Skeletal muscle tissue (tissue), 3 donors: ENCODE measurements at regions not wholly inside any gene's neighbourhood (a gene's known extent, or its start where the extent isn't known, plus 50 kb on each side); places are given as distances from the start of the nearest gene placed in this dataset.
"Not testable (repeated sequence)": the region's sequence is repeated elsewhere in the genome, so short reads cannot be mapped to it uniquely, and the experiment has no call there.

Experiments
- H3K27ac ChIP-seq: one replicate; pipeline ENCODE4 v1.7.0; 2013; ENCODE audit warnings: mild to moderate bottlenecking, low read depth, low read length, inconsistent platforms
- H3K27me3 ChIP-seq, 3 donors: one replicate each; pipeline ENCODE4 v1.7.0; 2013; ENCODE audit warnings: low read length in 3 of 3; ENCODE audit not compliant: control insufficient read depth in 3 of 3, insufficient read depth in 3 of 3
- H3K36me3 ChIP-seq, 3 donors: one replicate each; pipeline ENCODE4 v1.7.0; 2013; ENCODE audit warnings: low read length in 3 of 3; ENCODE audit not compliant: control insufficient read depth in 3 of 3, insufficient read depth in 3 of 3
- H3K4me1 ChIP-seq, 3 donors: one replicate each; pipeline ENCODE4 v1.7.0; 2013; ENCODE audit warnings: low read length in 3 of 3, mild to moderate bottlenecking in 3 of 3; ENCODE audit not compliant: control insufficient read depth in 3 of 3, insufficient read depth in 3 of 3
- H3K4me3 ChIP-seq, 3 donors: one replicate each; pipeline ENCODE4 v1.7.0; 2013; ENCODE audit warnings: low read length in 3 of 3
- H3K9ac ChIP-seq, 3 donors: one replicate each; pipeline ENCODE4 v1.7.0; 2013; ENCODE audit warnings: low read length in 3 of 3, mild to moderate bottlenecking in 3 of 3, moderate library complexity in 2 of 3, low read depth in 1 of 3
- H3K9me3 ChIP-seq, 3 donors: one replicate each; pipeline ENCODE4 v1.7.0; 2013; ENCODE audit warnings: low read length in 3 of 3; ENCODE audit not compliant: control insufficient read depth in 3 of 3
- donor health status: Osteomylitis.

- Histone ChIP-seq H3K4me1 (no peaks in the 10 kb centered on the region), H3K27me3 (no peaks in the 10 kb centered on the region), H3K4me3 (no peak overlapping the region), H3K36me3 (no peaks in the 10 kb centered on the region), H3K9me3 (no peaks in the 10 kb centered on the region), H3K27ac (no peak overlapping the region), H3K9ac (no peak overlapping the region)
Observed at GRCh38 chr6:140203661-140204147, 829.3 kb upstream of the CITED2 start.

DNA sequence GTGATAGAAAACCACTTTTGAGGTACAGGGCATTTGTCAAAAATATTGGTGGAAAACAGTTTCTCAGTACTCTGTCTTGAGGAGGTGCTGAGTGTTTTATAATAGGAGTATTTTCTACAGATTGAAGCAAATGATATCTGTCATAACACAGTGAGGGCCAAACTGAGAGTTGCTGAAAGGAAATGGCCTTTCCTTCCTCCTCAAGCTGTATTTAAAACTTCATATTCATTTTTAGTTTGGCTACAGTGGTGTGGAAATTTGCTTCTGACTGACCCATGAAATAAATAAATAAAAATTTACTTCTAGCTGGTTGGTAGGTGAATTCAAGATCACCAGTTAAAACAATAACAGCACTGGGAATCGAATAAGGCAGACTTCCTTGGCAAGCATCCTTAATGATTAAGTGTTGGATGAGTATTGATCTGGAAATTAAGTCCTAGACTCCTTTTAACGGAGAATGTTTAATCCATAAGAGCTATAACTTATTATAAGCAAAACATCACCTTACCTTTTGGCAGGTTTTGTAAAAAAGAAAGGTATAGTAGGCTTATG, 828.6 kb upstream of the CITED2 start:
- Histone ChIP-seq H3K27me3 (no peaks in the 10 kb centered on the region), H3K4me3 (no peak overlapping the region), H3K9me3 (no peaks in the 10 kb centered on the region), H3K9ac (no peak overlapping the region), H3K36me3 (no peaks in the 10 kb centered on the region), H3K27ac (no peak overlapping the region), H3K4me1 (no peaks in the 10 kb centered on the region)

GRCh38 chr6:140201787-140202458, 827.5 kb upstream of the CITED2 start:
- no peaks in the 10 kb centered on the region for H3K27me3 ChIP-seq
- no peak overlapping the region for H3K4me3 ChIP-seq
- H3K9me3 ChIP-seq: peaks cover 0 to 2% (median 0%) of the 10 kb centered on the region in 3 donors
- H3K4me1 ChIP-seq: no peaks in the 10 kb centered on the region
- no peaks in the 10 kb centered on the region for H3K36me3 ChIP-seq
- no peak overlapping the region for H3K27ac ChIP-seq
- H3K9ac ChIP-seq: no peak overlapping the region

GRCh38 chr6:140193269-140193668, 818.8 kb upstream of the CITED2 start:
- H3K4me3 ChIP-seq: no peak overlapping the region
- H3K4me1 ChIP-seq: no peaks in the 10 kb centered on the region
- no peaks in the 10 kb centered on the region for H3K36me3 ChIP-seq
- H3K27ac ChIP-seq: no peak overlapping the region
- no peaks in the 10 kb centered on the region for H3K27me3 ChIP-seq
- no peak overlapping the region for H3K9ac ChIP-seq
- H3K9me3 ChIP-seq: peaks cover 0 to 6% (median 4%) of the 10 kb centered on the region in 3 donors

DNA sequence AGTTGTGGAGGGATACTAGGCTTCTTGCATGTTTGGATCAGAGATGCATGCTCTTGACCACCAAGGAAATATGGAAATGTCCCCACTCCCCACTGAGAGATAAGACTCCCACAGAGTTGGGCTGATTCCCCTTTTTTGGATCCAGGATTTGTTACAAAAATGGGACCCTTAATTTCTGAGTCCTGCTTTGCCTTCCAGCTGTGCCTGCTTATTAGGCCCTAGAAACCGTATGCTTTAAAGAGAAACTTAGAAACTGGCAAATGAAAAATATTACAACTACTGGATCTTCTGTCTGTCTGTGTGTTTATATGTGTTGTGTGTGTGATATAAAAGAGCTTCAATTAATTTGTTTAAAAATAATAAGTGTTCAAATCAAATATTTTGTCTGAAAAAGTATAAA, 817.6 kb upstream of the CITED2 start:
- peaks cover 0 to 6% (median 3%) of the 10 kb centered on the region in 3 donors for H3K9me3 ChIP-seq
- H3K4me1 ChIP-seq: no peaks in the 10 kb centered on the region
- no peak overlapping the region for H3K9ac ChIP-seq
- no peaks in the 10 kb centered on the region for H3K27me3 ChIP-seq
- H3K27ac ChIP-seq: no peak overlapping the region
- H3K36me3 ChIP-seq: no peaks in the 10 kb centered on the region
- no peak overlapping the region for H3K4me3 ChIP-seq

GRCh38 chr6:140189263-140189662, 814.8 kb upstream of the CITED2 start:
- not testable (repeated sequence) for H3K27me3 ChIP-seq, H3K27ac ChIP-seq, H3K4me1 ChIP-seq, H3K4me3 ChIP-seq, H3K9me3 ChIP-seq, H3K9ac ChIP-seq, H3K36me3 ChIP-seq

DNA sequence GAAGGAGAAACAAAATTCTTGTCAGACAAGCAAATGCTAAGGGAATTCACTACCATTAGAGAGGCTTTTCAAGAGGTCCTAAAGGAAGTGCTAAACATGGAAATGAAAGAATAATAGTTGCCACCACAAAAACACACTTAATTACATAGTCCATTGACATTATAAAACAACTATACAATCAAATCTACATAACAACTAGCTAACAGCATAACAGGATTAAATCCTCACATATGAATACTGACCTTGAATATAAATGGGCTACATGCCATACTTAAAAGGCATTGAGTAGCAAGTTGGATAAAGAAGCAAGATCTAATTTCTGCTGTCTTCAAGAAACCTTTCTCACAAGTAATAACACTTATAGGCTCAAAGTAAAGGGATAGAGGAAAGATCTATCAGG, 811.5 kb upstream of the CITED2 start:
- no peaks in the 10 kb centered on the region for H3K36me3 ChIP-seq
- H3K4me3 ChIP-seq: no peak overlapping the region
- H3K27me3 ChIP-seq: no peaks in the 10 kb centered on the region
- no peaks in the 10 kb centered on the region for H3K9me3 ChIP-seq
- no peak overlapping the region for H3K27ac ChIP-seq
- H3K4me1 ChIP-seq: no peaks in the 10 kb centered on the region
- H3K9ac ChIP-seq: no peak overlapping the region

DNA sequence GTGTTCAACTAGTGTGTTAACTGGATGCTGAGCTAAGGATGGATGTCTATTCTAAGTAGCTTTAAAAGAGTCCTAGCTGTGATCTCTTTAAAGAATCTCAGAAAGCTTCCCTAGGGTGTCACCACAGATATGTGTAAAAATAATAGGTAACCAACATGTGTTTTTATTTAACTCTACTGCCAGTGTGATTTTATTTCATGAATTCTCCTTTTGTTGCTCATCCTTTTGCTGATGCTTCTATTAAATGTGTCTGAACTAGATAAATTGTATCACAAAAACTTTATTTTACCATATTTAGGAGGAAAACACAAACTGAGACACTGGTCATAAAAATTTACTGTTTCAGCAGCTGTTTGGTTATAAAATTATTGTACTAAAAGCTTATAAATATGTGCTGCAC, 809.4 kb upstream of the CITED2 start:
- H3K4me1 ChIP-seq: no peaks in the 10 kb centered on the region
- H3K9ac ChIP-seq: no peak overlapping the region
- no peak overlapping the region for H3K27ac ChIP-seq
- no peaks in the 10 kb centered on the region for H3K9me3 ChIP-seq
- no peaks in the 10 kb centered on the region for H3K27me3 ChIP-seq
- no peak overlapping the region for H3K4me3 ChIP-seq
- H3K36me3 ChIP-seq: no peaks in the 10 kb centered on the region

GRCh38 chr6:140182821-140183220, 808.4 kb upstream of the CITED2 start:
- Histone ChIP-seq H3K9ac (no peak overlapping the region), H3K27ac (no peak overlapping the region), H3K4me1 (no peaks in the 10 kb centered on the region), H3K27me3 (no peaks in the 10 kb centered on the region), H3K36me3 (no peaks in the 10 kb centered on the region), H3K4me3 (no peak overlapping the region), H3K9me3 (no peaks in the 10 kb centered on the region)

DNA sequence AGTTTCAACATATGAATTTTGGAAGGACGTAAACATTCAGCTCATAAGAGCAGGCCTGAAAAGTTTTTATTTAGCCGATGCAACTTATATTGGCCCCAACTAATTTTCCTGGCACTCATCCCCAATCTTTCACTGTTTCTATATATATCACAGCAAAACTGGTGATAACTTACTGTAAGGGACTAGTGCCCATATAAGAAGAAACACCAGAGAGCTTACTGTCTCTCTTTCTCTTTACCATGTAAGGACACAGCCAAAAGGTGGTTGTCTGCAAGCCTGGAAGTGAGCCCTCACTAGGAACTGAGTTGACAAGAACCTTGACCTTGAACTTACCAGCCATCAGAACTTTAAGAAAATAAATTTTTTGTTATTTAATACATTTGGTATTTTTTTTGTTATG, 807.4 kb upstream of the CITED2 start:
- Histone ChIP-seq H3K36me3 (no peaks in the 10 kb centered on the region), H3K4me3 (no peak overlapping the region)

More for the DNA sequence above, 807.4 kb upstream of the CITED2 start:
- Histone ChIP-seq H3K4me1 (no peaks in the 10 kb centered on the region), H3K27ac (no peak overlapping the region), H3K9ac (no peak overlapping the region), H3K27me3 (no peaks in the 10 kb centered on the region), H3K9me3 (no peaks in the 10 kb centered on the region)
